HEK293 (cell line): ENCODE measurements at regions not wholly inside any gene's neighbourhood (a gene's known extent, or its start where the extent isn't known, plus 50 kb on each side); places are given as distances from the start of the nearest gene placed in this dataset.
"Not testable (repeated sequence)": the region's sequence is repeated elsewhere in the genome, so short reads cannot be mapped to it uniquely, and the experiment has no call there.

Experiments
- KLF7 ChIP-seq: fragments of 450-650 bp; formaldehyde crosslinking; IDR thresholded peaks from 2 replicates; pipeline ENCODE4 v1.5.1; 2016; ENCODE audit warnings: missing biosample characterization, missing genetic modification characterization, borderline replicate concordance
- MYNN ChIP-seq: fragments of 450-650 bp; formaldehyde crosslinking; IDR thresholded peaks from 2 replicates; pipeline ENCODE4 v1.5.1; 2016; ENCODE audit warnings: missing biosample characterization, missing genetic modification characterization, borderline replicate concordance
- YY1 ChIP-seq: fragments of 450-650 bp; formaldehyde crosslinking; IDR thresholded peaks from 2 replicates; pipeline ENCODE4 v1.5.1; 2018; ENCODE audit warnings: missing biosample characterization, missing genetic modification characterization
- ZNF768 ChIP-seq: fragments of 450-650 bp; formaldehyde crosslinking; IDR thresholded peaks from 2 replicates; pipeline ENCODE4 v1.5.1; 2018; ENCODE audit warnings: missing biosample characterization, mild to moderate bottlenecking, missing genetic modification characterization
- TF ChIP-seq, protein P1 (sequence below): fragments of 450-650 bp; formaldehyde crosslinking; IDR thresholded peaks from 2 replicates; pipeline ENCODE4 v1.5.1; 2016; ENCODE audit warnings: missing biosample characterization, missing genetic modification characterization
- TF ChIP-seq, protein P2 (sequence below): fragments of 450-650 bp; formaldehyde crosslinking; IDR thresholded peaks from 2 replicates; pipeline ENCODE4 v1.5.1; 2016; ENCODE audit warnings: missing biosample characterization, missing genetic modification characterization
- TF ChIP-seq, protein P3 (sequence below): fragments of 450-650 bp; IDR thresholded peaks from 2 replicates; pipeline ENCODE4 v1.5.1; 2018; ENCODE audit warnings: missing biosample characterization, mild to moderate bottlenecking, missing genetic modification characterization
- TF ChIP-seq, protein P4 (sequence below): fragments of 450-650 bp; formaldehyde crosslinking; IDR thresholded peaks from 2 replicates; pipeline ENCODE4 v1.5.1; 2016; ENCODE audit warnings: missing biosample characterization, missing genetic modification characterization

DNA sequence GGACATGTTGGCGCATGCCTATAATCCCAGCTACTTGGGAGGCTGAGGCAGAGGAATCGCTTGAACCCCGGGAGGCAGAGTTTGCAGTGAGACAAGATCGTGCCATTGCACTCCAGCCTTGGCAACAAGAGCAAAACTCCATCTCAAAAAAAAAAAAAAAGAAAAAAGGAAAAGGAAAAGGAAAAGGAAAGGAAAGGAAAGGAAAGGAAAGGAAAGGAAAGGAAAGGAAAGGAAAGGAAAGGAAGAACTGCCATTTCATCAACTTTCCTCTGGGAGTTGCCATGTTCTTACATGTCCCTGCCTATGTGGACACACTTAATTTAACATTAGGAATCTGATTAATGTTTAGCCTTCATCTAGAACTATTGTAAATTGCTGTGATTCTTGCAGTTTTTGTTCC, 287.9 kb upstream of the LRP1B start:
- not testable (repeated sequence) for TF ChIP-seq ZNF768, MYNN, KLF7, YY1 (tag by site-specific recombination)
- TF ChIP-seq, protein P1, sequence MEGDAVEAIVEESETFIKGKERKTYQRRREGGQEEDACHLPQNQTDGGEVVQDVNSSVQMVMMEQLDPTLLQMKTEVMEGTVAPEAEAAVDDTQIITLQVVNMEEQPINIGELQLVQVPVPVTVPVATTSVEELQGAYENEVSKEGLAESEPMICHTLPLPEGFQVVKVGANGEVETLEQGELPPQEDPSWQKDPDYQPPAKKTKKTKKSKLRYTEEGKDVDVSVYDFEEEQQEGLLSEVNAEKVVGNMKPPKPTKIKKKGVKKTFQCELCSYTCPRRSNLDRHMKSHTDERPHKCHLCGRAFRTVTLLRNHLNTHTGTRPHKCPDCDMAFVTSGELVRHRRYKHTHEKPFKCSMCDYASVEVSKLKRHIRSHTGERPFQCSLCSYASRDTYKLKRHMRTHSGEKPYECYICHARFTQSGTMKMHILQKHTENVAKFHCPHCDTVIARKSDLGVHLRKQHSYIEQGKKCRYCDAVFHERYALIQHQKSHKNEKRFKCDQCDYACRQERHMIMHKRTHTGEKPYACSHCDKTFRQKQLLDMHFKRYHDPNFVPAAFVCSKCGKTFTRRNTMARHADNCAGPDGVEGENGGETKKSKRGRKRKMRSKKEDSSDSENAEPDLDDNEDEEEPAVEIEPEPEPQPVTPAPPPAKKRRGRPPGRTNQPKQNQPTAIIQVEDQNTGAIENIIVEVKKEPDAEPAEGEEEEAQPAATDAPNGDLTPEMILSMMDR = not testable (repeated sequence)
- TF ChIP-seq, protein P2, sequence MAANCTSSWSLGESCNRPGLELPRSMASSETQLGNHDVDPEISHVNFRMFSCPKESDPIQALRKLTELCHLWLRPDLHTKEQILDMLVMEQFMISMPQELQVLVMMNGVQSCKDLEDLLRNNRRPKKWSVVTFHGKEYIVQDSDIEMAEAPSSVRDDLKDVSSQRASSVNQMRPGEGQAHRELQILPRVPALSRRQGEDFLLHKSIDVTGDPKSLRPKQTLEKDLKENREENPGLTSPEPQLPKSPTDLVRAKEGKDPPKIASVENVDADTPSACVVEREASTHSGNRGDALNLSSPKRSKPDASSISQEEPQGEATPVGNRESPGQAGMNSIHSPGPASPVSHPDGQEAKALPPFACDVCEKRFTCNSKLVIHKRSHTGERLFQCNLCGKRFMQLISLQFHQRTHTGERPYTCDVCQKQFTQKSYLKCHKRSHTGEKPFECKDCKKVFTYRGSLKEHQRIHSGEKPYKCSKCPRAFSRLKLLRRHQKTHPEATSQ (tag by site-specific recombination) = not testable (repeated sequence)
- TF ChIP-seq, protein P3, sequence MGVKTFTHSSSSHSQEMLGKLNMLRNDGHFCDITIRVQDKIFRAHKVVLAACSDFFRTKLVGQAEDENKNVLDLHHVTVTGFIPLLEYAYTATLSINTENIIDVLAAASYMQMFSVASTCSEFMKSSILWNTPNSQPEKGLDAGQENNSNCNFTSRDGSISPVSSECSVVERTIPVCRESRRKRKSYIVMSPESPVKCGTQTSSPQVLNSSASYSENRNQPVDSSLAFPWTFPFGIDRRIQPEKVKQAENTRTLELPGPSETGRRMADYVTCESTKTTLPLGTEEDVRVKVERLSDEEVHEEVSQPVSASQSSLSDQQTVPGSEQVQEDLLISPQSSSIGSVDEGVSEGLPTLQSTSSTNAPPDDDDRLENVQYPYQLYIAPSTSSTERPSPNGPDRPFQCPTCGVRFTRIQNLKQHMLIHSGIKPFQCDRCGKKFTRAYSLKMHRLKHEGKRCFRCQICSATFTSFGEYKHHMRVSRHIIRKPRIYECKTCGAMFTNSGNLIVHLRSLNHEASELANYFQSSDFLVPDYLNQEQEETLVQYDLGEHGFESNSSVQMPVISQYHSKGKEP (tag by site-specific recombination) = not testable (repeated sequence)
- TF ChIP-seq, protein P4, sequence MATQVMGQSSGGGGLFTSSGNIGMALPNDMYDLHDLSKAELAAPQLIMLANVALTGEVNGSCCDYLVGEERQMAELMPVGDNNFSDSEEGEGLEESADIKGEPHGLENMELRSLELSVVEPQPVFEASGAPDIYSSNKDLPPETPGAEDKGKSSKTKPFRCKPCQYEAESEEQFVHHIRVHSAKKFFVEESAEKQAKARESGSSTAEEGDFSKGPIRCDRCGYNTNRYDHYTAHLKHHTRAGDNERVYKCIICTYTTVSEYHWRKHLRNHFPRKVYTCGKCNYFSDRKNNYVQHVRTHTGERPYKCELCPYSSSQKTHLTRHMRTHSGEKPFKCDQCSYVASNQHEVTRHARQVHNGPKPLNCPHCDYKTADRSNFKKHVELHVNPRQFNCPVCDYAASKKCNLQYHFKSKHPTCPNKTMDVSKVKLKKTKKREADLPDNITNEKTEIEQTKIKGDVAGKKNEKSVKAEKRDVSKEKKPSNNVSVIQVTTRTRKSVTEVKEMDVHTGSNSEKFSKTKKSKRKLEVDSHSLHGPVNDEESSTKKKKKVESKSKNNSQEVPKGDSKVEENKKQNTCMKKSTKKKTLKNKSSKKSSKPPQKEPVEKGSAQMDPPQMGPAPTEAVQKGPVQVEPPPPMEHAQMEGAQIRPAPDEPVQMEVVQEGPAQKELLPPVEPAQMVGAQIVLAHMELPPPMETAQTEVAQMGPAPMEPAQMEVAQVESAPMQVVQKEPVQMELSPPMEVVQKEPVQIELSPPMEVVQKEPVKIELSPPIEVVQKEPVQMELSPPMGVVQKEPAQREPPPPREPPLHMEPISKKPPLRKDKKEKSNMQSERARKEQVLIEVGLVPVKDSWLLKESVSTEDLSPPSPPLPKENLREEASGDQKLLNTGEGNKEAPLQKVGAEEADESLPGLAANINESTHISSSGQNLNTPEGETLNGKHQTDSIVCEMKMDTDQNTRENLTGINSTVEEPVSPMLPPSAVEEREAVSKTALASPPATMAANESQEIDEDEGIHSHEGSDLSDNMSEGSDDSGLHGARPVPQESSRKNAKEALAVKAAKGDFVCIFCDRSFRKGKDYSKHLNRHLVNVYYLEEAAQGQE (tag by site-specific recombination) = not testable (repeated sequence)
